ENCODE measurements at regions not wholly inside any gene's neighbourhood (a gene's known extent, or its start where the extent isn't known, plus 50 kb on each side); places are given as distances from the start of the nearest gene placed in this dataset.

DNA sequence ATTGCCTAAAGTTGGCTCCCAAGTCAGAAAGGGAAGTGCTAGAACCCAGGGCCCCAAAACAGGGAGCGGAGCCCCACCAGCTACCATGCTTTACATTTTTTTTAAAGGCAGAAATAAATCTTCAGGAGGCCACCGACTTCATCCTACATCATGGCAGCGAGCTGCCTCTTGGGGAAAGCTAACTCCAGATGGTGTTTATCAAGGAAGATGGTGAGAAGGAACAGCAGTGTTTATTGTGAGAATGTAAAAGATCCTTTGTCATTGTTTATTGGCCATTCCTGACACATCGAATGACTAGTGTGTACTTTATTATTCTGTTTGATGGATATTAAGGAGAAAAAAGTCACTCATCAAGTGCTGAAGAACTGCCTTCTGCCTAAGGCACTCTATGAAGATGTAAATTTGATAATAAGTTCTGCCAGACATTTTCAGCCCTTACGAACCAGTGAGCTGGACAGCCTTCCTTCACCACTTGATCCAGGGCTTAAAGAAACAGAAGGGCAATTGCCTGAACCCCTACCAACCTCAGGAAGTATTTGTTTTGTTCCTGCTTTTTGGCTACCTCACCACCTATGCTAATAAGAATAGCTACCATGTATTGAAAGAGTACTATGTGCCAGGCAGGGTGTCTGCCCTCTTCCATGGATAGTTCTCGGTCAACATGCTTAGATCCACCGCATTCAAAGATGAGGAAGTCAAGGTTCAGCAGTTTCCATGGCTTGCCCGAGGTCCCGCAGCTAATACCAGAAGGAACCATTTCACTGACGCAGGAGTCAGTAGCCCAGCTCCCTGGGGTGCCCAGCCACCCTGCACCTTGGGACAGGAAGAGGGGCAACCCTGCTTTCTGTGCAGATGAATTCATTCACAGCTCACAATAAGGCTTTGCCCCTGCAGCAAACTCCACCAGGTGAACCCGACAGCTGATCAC lies 194.7 kb upstream of the RREB1 start:
- H3K79me2 ChIP-seq (ENCODE audit: control insufficient read depth, insufficient read depth, low read length): no peaks in the 10 kb centered on the region
- ATAC-seq: no peak
- no peak overlapping the region for H3K27ac ChIP-seq (ENCODE audit: extremely low read depth, low read depth, low read length)
- H3K4me1 ChIP-seq (replicated peaks in 1 of 2; ENCODE audit: control insufficient read depth in 2 of 2, insufficient read depth in 2 of 2, low read length in 2 of 2): peaks cover 5 to 16% of the 10 kb centered on the region in 2 experiments; a peak in 4 of 5 replicates
- no peak overlapping the region for H3K4me3 ChIP-seq
- H3K9ac ChIP-seq (ENCODE audit: insufficient read depth in 1 of 2, low read depth in 2 of 2, low read length in 2 of 2): no peak overlapping the region
- peak overlapping the region; percentile 56; the same call in 1 of the 2 replicates for H2AFZ ChIP-seq (ENCODE audit: low read depth, low read length)
- no peak for DNase-seq (ENCODE audit: extremely low read depth in 1 of 4, low spot score in 3 of 4)
- no peaks in the 10 kb centered on the region for H3K9me1 ChIP-seq (ENCODE audit: control insufficient read depth, insufficient read depth, low read length)
- no peaks in the 10 kb centered on the region for H3K36me3 ChIP-seq (ENCODE audit: control insufficient read depth, insufficient read depth, low read length)
- ChIA-PET POLR2A (interaction anchor here (0.6 to 2.1 kb wide), 6 partner anchors 8 to 1275 kb away, joined by 3 to 9 read pairs (median 3); no protein-coding TSS in a partner anchor), CTCF (ENCODE audit: low intra/inter-chr PET ratio) (no interaction called here)
- H3K9me3 ChIP-seq (replicated peaks; ENCODE audit: control insufficient read depth, insufficient read depth, low read depth, low read length): no peaks in the 10 kb centered on the region
- WGBS (ENCODE audit: insufficient coverage, low coverage, missing lambda C conversion rate): 41% methylated on average over 11 of the region's 11 CpGs
- no peaks in the 10 kb centered on the region for H3K27me3 ChIP-seq (ENCODE audit: control insufficient read depth in 2 of 2, insufficient read depth in 2 of 2, low read length in 2 of 2)
- in situ Hi-C loops (cut with MboI): no loop called here
- H4K20me1 ChIP-seq (replicated peaks; ENCODE audit: control insufficient read depth, insufficient read depth, low read length): no peaks in the 10 kb centered on the region
- no peak for FAIRE-seq
- intact Hi-C loops (cut with micrococcal nuclease): loop anchor here (5.0 to 10.0 kb wide), 2 partner anchors 128 to 236 kb away; no protein-coding TSS in a partner anchor
- TF ChIP-seq CTBP1 (IDR thresholded peaks at IDR 0.05; ENCODE audit: borderline replicate concordance) (no peak), TSC22D4 (tag; IDR thresholded peaks at IDR 0.05) (no peak), SMARCB1 (IDR thresholded peaks at IDR 0.05; ENCODE audit: insufficient read length, low read depth) (no peak), PHB2 (IDR thresholded peaks at IDR 0.05; ENCODE audit: low read depth) (no peak), KDM1A (IDR thresholded peaks at IDR 0.05) (no peak), MCM7 (IDR thresholded peaks at IDR 0.05) (no peak), CHD7 (IDR thresholded peaks at IDR 0.05; ENCODE audit: low read depth, low read length) (no peak), U2AF2 (optimal IDR thresholded peaks at IDR 0.05; ENCODE audit: low read depth, low read length) (no peak)
- TF ChIP-seq, protein P1, sequence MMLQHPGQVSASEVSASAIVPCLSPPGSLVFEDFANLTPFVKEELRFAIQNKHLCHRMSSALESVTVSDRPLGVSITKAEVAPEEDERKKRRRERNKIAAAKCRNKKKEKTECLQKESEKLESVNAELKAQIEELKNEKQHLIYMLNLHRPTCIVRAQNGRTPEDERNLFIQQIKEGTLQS (IDR thresholded peaks at IDR 0.05): no peak
- TF ChIP-seq, protein P1 (CRISPR knock-in tag; conservative IDR thresholded peaks at IDR 0.05): no peak
- no TSS peak for BruUV-seq (replicated peaks)
- no peak overlapping the region for H3K4me2 ChIP-seq (ENCODE audit: insufficient read depth, low read length)

Measured in K562 (cell line).